ENCODE measurements at regions not wholly inside any gene's neighbourhood (a gene's known extent, or its start where the extent isn't known, plus 50 kb on each side); places are given as distances from the start of the nearest gene placed in this dataset.

GRCh38 chr2:150047620-150048222 is 439.7 kb downstream of the RND3 start:
- H3K4me2 ChIP-seq (ENCODE audit: extremely low read depth, insufficient read depth, low read length): no peak overlapping the region
- H3K27me3 ChIP-seq (ENCODE audit: control insufficient read depth, insufficient read depth, low read length): no peaks in the 10 kb centered on the region
- no peak overlapping the region for H3K4me3 ChIP-seq (replicated peaks in 1 of 4; ENCODE audit: control extremely low read depth in 1 of 4, insufficient read depth in 1 of 4, low read depth in 3 of 4, low read length in 4 of 4)

GRCh38 chr2:150046810-150047209 is 440.7 kb downstream of the RND3 start:
- no peaks in the 10 kb centered on the region for H3K4me1 ChIP-seq (ENCODE audit: control insufficient read depth, extremely low read depth, insufficient read depth, low read length)

More at GRCh38 chr2:150047620-150048222, 439.7 kb downstream of the RND3 start:
- no peak overlapping the region for H3K9ac ChIP-seq (ENCODE audit: insufficient read depth, low read length)
- no peak overlapping the region for H3K27ac ChIP-seq (ENCODE audit: insufficient read depth, low read length)
- no peaks in the 10 kb centered on the region for H3K9me3 ChIP-seq (ENCODE audit: control insufficient read depth, insufficient read depth, low read depth, low read length)
- H3K36me3 ChIP-seq (ENCODE audit: control insufficient read depth, insufficient read depth, low read length): no peaks in the 10 kb centered on the region
- TF ChIP-seq, protein P1, sequence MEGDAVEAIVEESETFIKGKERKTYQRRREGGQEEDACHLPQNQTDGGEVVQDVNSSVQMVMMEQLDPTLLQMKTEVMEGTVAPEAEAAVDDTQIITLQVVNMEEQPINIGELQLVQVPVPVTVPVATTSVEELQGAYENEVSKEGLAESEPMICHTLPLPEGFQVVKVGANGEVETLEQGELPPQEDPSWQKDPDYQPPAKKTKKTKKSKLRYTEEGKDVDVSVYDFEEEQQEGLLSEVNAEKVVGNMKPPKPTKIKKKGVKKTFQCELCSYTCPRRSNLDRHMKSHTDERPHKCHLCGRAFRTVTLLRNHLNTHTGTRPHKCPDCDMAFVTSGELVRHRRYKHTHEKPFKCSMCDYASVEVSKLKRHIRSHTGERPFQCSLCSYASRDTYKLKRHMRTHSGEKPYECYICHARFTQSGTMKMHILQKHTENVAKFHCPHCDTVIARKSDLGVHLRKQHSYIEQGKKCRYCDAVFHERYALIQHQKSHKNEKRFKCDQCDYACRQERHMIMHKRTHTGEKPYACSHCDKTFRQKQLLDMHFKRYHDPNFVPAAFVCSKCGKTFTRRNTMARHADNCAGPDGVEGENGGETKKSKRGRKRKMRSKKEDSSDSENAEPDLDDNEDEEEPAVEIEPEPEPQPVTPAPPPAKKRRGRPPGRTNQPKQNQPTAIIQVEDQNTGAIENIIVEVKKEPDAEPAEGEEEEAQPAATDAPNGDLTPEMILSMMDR (conservative IDR thresholded peaks at IDR 0.05 in 1 of 2, IDR thresholded peaks at IDR 0.05 in 1 of 2; ENCODE audit: low read depth in 1 of 2, low read length in 2 of 2): no peak
- TF ChIP-seq EZH2 (IDR thresholded peaks at IDR 0.05; ENCODE audit: low read length, missing control alignments): no peak
- no peaks in the 10 kb centered on the region for H3K79me2 ChIP-seq (ENCODE audit: control insufficient read depth, insufficient read depth, low read length)
- no peak overlapping the region for H2AFZ ChIP-seq (ENCODE audit: low read length)
- no peak for DNase-seq (ENCODE audit: low read depth in 2 of 2)
- no peaks in the 10 kb centered on the region for H3K4me1 ChIP-seq (ENCODE audit: control insufficient read depth, extremely low read depth, insufficient read depth, low read length)
- H4K20me1 ChIP-seq (ENCODE audit: control insufficient read depth, extremely low read depth, insufficient read depth, low read length): no peaks in the 10 kb centered on the region

DNA sequence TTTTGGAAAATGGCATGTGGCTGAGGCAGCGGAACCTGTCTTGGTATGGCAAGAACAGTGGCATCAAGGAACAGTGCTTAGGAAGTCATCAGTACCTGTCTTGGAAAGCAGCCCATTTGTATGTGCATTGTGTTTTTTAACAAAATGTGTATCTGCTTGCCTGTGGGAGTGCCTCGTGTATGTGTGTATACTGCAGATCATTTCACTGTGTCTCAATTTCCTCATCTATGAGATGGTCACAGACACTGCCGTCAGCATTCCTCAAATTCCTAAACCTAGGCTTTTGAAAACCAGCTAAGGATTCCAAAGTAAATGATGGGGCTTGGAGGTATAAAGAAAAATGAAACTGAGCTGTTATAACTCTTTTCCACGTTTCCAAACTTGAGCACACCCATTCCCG is 441.3 kb downstream of the RND3 start:
- peak in 1 of 2 donors; percentile 70 for DNase-seq (ENCODE audit: low read depth in 2 of 2)
- H3K9ac ChIP-seq (ENCODE audit: insufficient read depth, low read length): no peak overlapping the region
- no peak for TF ChIP-seq EZH2 (IDR thresholded peaks at IDR 0.05; ENCODE audit: low read length, missing control alignments)
- TF ChIP-seq, protein P1 (conservative IDR thresholded peaks at IDR 0.05 in 1 of 2, IDR thresholded peaks at IDR 0.05 in 1 of 2; ENCODE audit: low read depth in 1 of 2, low read length in 2 of 2): no peak
- H2AFZ ChIP-seq (ENCODE audit: low read length): no peak overlapping the region
- no peaks in the 10 kb centered on the region for H3K4me1 ChIP-seq (ENCODE audit: control insufficient read depth, extremely low read depth, insufficient read depth, low read length)
- H3K4me3 ChIP-seq (replicated peaks in 1 of 4; ENCODE audit: control extremely low read depth in 1 of 4, insufficient read depth in 1 of 4, low read depth in 3 of 4, low read length in 4 of 4): no peak overlapping the region
- no peak overlapping the region for H3K4me2 ChIP-seq (ENCODE audit: extremely low read depth, insufficient read depth, low read length)
- no peaks in the 10 kb centered on the region for H3K36me3 ChIP-seq (ENCODE audit: control insufficient read depth, insufficient read depth, low read length)
- H3K9me3 ChIP-seq (ENCODE audit: control insufficient read depth, insufficient read depth, low read depth, low read length): no peaks in the 10 kb centered on the region
- H3K27me3 ChIP-seq (ENCODE audit: control insufficient read depth, insufficient read depth, low read length): no peaks in the 10 kb centered on the region
- no peaks in the 10 kb centered on the region for H4K20me1 ChIP-seq (ENCODE audit: control insufficient read depth, extremely low read depth, insufficient read depth, low read length)
- no peaks in the 10 kb centered on the region for H3K79me2 ChIP-seq (ENCODE audit: control insufficient read depth, insufficient read depth, low read length)
- H3K27ac ChIP-seq (ENCODE audit: insufficient read depth, low read length): no peak overlapping the region

More at GRCh38 chr2:150046810-150047209, 440.7 kb downstream of the RND3 start:
- Histone ChIP-seq H3K4me3 (replicated peaks in 1 of 4; ENCODE audit: control extremely low read depth in 1 of 4, insufficient read depth in 1 of 4, low read depth in 3 of 4, low read length in 4 of 4) (no peak overlapping the region), H2AFZ (ENCODE audit: low read length) (no peak overlapping the region), H3K9ac (ENCODE audit: insufficient read depth, low read length) (no peak overlapping the region), H3K4me2 (ENCODE audit: extremely low read depth, insufficient read depth, low read length) (no peak overlapping the region), H3K9me3 (ENCODE audit: control insufficient read depth, insufficient read depth, low read depth, low read length) (no peaks in the 10 kb centered on the region), H3K27ac (ENCODE audit: insufficient read depth, low read length) (no peak overlapping the region), H3K79me2 (ENCODE audit: control insufficient read depth, insufficient read depth, low read length) (no peaks in the 10 kb centered on the region), H3K27me3 (ENCODE audit: control insufficient read depth, insufficient read depth, low read length) (no peaks in the 10 kb centered on the region), H4K20me1 (ENCODE audit: control insufficient read depth, extremely low read depth, insufficient read depth, low read length) (no peaks in the 10 kb centered on the region), H3K36me3 (ENCODE audit: control insufficient read depth, insufficient read depth, low read length) (no peaks in the 10 kb centered on the region)
- DNase-seq (ENCODE audit: low read depth in 2 of 2): no peak
- TF ChIP-seq, protein P1 (conservative IDR thresholded peaks at IDR 0.05 in 1 of 2, IDR thresholded peaks at IDR 0.05 in 1 of 2; ENCODE audit: low read depth in 1 of 2, low read length in 2 of 2): no peak
- no peak for TF ChIP-seq EZH2 (IDR thresholded peaks at IDR 0.05; ENCODE audit: low read length, missing control alignments)

Data from fibroblast of lung (primary cell).